Duodenal mucosa (tissue), 2 donors: ENCODE measurements at regions not wholly inside any gene's neighbourhood (a gene's known extent, or its start where the extent isn't known, plus 50 kb on each side); places are given as distances from the start of the nearest gene placed in this dataset.

Experiments
- H3K27ac ChIP-seq: one replicate; pipeline ENCODE4 v1.7.0; 2013; ENCODE audit warnings: low read depth, low read length
- H3K27me3 ChIP-seq, 2 donors: one replicate each; pipeline ENCODE4 v1.7.0; 2013; ENCODE audit warnings: low read length in 2 of 2, control low read depth in 1 of 2; ENCODE audit not compliant: insufficient read depth in 2 of 2, control insufficient read depth in 1 of 2
- H3K36me3 ChIP-seq, 2 donors: one replicate each; pipeline ENCODE4 v1.7.0; 2013; ENCODE audit warnings: low read length in 2 of 2, control low read depth in 1 of 2; ENCODE audit not compliant: insufficient read depth in 2 of 2, control insufficient read depth in 1 of 2
- H3K4me1 ChIP-seq, 2 donors: one replicate each; pipeline ENCODE4 v1.7.0; 2013; ENCODE audit warnings: low read length in 2 of 2, control low read depth in 1 of 2; ENCODE audit not compliant: insufficient read depth in 2 of 2, control insufficient read depth in 1 of 2
- H3K4me3 ChIP-seq, 2 donors: one replicate each; pipeline ENCODE4 v1.7.0; 2013; ENCODE audit warnings: low read length in 2 of 2, low read depth in 1 of 2
- H3K9ac ChIP-seq, 2 donors: one replicate each; pipeline ENCODE4 v1.7.0; 2013; ENCODE audit warnings: low read length in 2 of 2, low read depth in 1 of 2
- H3K9me3 ChIP-seq, 2 donors: one replicate each; pipeline ENCODE4 v1.7.0; 2013; ENCODE audit warnings: low read length in 2 of 2, control low read depth in 1 of 2; ENCODE audit not compliant: control insufficient read depth in 1 of 2

GRCh38 chr13:103759361-103759760 lies 693.1 kb upstream of the SLC10A2 start:
- H3K9me3 ChIP-seq = no peaks in the 10 kb centered on the region
- H3K27ac ChIP-seq = no peak overlapping the region
- no peaks in the 10 kb centered on the region for H3K4me1 ChIP-seq
- no peak overlapping the region for H3K9ac ChIP-seq
- no peaks in the 10 kb centered on the region for H3K27me3 ChIP-seq
- no peaks in the 10 kb centered on the region for H3K36me3 ChIP-seq
- H3K4me3 ChIP-seq = no peak overlapping the region

- H3K9me3 ChIP-seq = no peaks in the 10 kb centered on the region
- no peaks in the 10 kb centered on the region for H3K27me3 ChIP-seq
- no peaks in the 10 kb centered on the region for H3K36me3 ChIP-seq
- H3K4me1 ChIP-seq = no peaks in the 10 kb centered on the region
- no peak overlapping the region for H3K9ac ChIP-seq
- H3K4me3 ChIP-seq = no peak overlapping the region
- no peak overlapping the region for H3K27ac ChIP-seq
Observed at GRCh38 chr13:103758222-103758621, 692.0 kb upstream of the SLC10A2 start.

- Histone ChIP-seq H3K4me1 (no peaks in the 10 kb centered on the region), H3K4me3 (no peak overlapping the region), H3K9ac (no peak overlapping the region), H3K27ac (no peak overlapping the region), H3K27me3 (no peaks in the 10 kb centered on the region), H3K9me3 (no peaks in the 10 kb centered on the region), H3K36me3 (no peaks in the 10 kb centered on the region)
Observed at GRCh38 chr13:103757361-103757760, 691.1 kb upstream of the SLC10A2 start.

- no peak overlapping the region for H3K9ac ChIP-seq
Observed at GRCh38 chr13:103754783-103755182, 688.6 kb upstream of the SLC10A2 start.

GRCh38 chr13:103734837-103735236 lies 668.6 kb upstream of the SLC10A2 start:
- Histone ChIP-seq H3K36me3 (no peaks in the 10 kb centered on the region), H3K4me3 (no peak overlapping the region), H3K9ac (no peak overlapping the region), H3K27me3 (no peaks in the 10 kb centered on the region), H3K4me1 (no peaks in the 10 kb centered on the region), H3K9me3 (no peaks in the 10 kb centered on the region), H3K27ac (no peak overlapping the region)

More at GRCh38 chr13:103754783-103755182, 688.6 kb upstream of the SLC10A2 start:
- H3K36me3 ChIP-seq = no peaks in the 10 kb centered on the region
- no peaks in the 10 kb centered on the region for H3K4me1 ChIP-seq
- no peaks in the 10 kb centered on the region for H3K27me3 ChIP-seq
- H3K4me3 ChIP-seq = no peak overlapping the region
- H3K27ac ChIP-seq = no peak overlapping the region
- no peaks in the 10 kb centered on the region for H3K9me3 ChIP-seq

- Histone ChIP-seq H3K27me3 (no peaks in the 10 kb centered on the region), H3K27ac (no peak overlapping the region), H3K9me3 (no peaks in the 10 kb centered on the region), H3K4me1 (no peaks in the 10 kb centered on the region), H3K9ac (no peak overlapping the region), H3K4me3 (no peak overlapping the region), H3K36me3 (no peaks in the 10 kb centered on the region)
Observed at GRCh38 chr13:103731959-103732358, 665.7 kb upstream of the SLC10A2 start.

- H3K36me3 ChIP-seq = no peaks in the 10 kb centered on the region
- no peaks in the 10 kb centered on the region for H3K9me3 ChIP-seq
- H3K4me1 ChIP-seq = no peaks in the 10 kb centered on the region
- H3K27ac ChIP-seq = no peak overlapping the region
- H3K27me3 ChIP-seq = no peaks in the 10 kb centered on the region
- H3K4me3 ChIP-seq = no peak overlapping the region
- no peak overlapping the region for H3K9ac ChIP-seq
Observed at GRCh38 chr13:103730407-103730806, 664.2 kb upstream of the SLC10A2 start.

- H3K36me3 ChIP-seq = no peaks in the 10 kb centered on the region
- H3K4me3 ChIP-seq = no peak overlapping the region
- no peak overlapping the region for H3K9ac ChIP-seq
- H3K27ac ChIP-seq = no peak overlapping the region
- H3K9me3 ChIP-seq = no peaks in the 10 kb centered on the region
- no peaks in the 10 kb centered on the region for H3K4me1 ChIP-seq
- no peaks in the 10 kb centered on the region for H3K27me3 ChIP-seq
Observed at GRCh38 chr13:103726808-103727207, 660.6 kb upstream of the SLC10A2 start.

- Histone ChIP-seq H3K4me1 (no peaks in the 10 kb centered on the region), H3K9ac (no peak overlapping the region), H3K27me3 (no peaks in the 10 kb centered on the region), H3K36me3 (no peaks in the 10 kb centered on the region), H3K9me3 (no peaks in the 10 kb centered on the region), H3K27ac (no peak overlapping the region), H3K4me3 (no peak overlapping the region)
Observed at GRCh38 chr13:103716718-103717117, 650.5 kb upstream of the SLC10A2 start.

- Histone ChIP-seq H3K9ac (no peak overlapping the region), H3K4me1 (no peaks in the 10 kb centered on the region), H3K36me3 (no peaks in the 10 kb centered on the region), H3K27me3 (no peaks in the 10 kb centered on the region), H3K27ac (no peak overlapping the region), H3K4me3 (no peak overlapping the region), H3K9me3 (no peaks in the 10 kb centered on the region)
Observed at GRCh38 chr13:103715335-103715734, 649.1 kb upstream of the SLC10A2 start.

GRCh38 chr13:103703246-103703645 lies 637.0 kb upstream of the SLC10A2 start:
- Histone ChIP-seq H3K36me3 (no peaks in the 10 kb centered on the region), H3K4me3 (no peak overlapping the region), H3K9me3 (no peaks in the 10 kb centered on the region), H3K27ac (no peak overlapping the region), H3K4me1 (no peaks in the 10 kb centered on the region), H3K9ac (no peak overlapping the region), H3K27me3 (no peaks in the 10 kb centered on the region)
